Panc1 (cell line): ENCODE measurements at regions not wholly inside any gene's neighbourhood (a gene's known extent, or its start where the extent isn't known, plus 50 kb on each side); places are given as distances from the start of the nearest gene placed in this dataset.

Experiments
- ATAC-seq: fragments of 200-7000 bp; cut with Tn5 transposase; 2 replicates; pipeline ENCODE4 v1.9.1; 2020; ENCODE audit warnings: mild to moderate bottlenecking, moderate library complexity
- BruUV-seq: library from RNA; stranded (reverse); fragments of 400-500 nt; replicated peaks from 2 replicates; lab custom pipeline; 2021; lab: Mats Ljungman, UMichigan
- CTCF ChIA-PET: fragments of 300-600 bp; sonication (Branson Sonifier 250); formaldehyde crosslinking; loops from one replicate; lab custom pipeline; 2022; ENCODE audit warnings: antibody characterized with exemption; lab: Charles Lee
- POLR2A ChIA-PET: fragments of 300-600 bp; sonication (Branson Sonifier 250); formaldehyde crosslinking; loops from one replicate; lab custom pipeline; 2022; ENCODE audit warnings: antibody characterized with exemption; lab: Charles Lee
- DNase-seq: peaks from one replicate; pipeline ENCODE4 v3.0.0-alpha.2; 2010; ENCODE audit warnings: low read depth, low spot score
- H3K27ac ChIP-seq: 2 replicates; pipeline ENCODE4 v1.5.1; 2011; ENCODE audit warnings: mild to moderate bottlenecking, low read length, inconsistent platforms
- H3K27me3 ChIP-seq: fragments of 200-500 bp; sonication (Bioruptor generic); 2 replicates; pipeline ENCODE4 v1.6.0; 2014; ENCODE audit warnings: low read length, inconsistent platforms; ENCODE audit not compliant: control insufficient read depth, insufficient read depth
- H3K36me3 ChIP-seq: fragments of 200-500 bp; sonication (Bioruptor generic); 2 replicates; pipeline ENCODE4 v1.5.1; 2014; ENCODE audit warnings: inconsistent platforms, mild to moderate bottlenecking, low read length, moderate library complexity; ENCODE audit not compliant: control insufficient read depth, insufficient read depth
- H3K4me1 ChIP-seq: 2 replicates; pipeline ENCODE4 v1.5.1; 2011; ENCODE audit warnings: inconsistent platforms, mild to moderate bottlenecking, low read length, moderate library complexity; ENCODE audit not compliant: control insufficient read depth, insufficient read depth
- H3K4me3 ChIP-seq, 2 experiments: 2 replicates each; pipeline ENCODE4 v1.5.1; 2011 to 2012; ENCODE audit warnings: low read depth in 2 of 2, low read length in 2 of 2, mild to moderate bottlenecking in 2 of 2, inconsistent platforms in 1 of 2, moderate library complexity in 1 of 2
- H3K9me3 ChIP-seq: fragments of 200-500 bp; sonication (Bioruptor generic); 2 replicates; pipeline ENCODE4 v1.5.1; 2014; ENCODE audit warnings: low read depth, mild to moderate bottlenecking, inconsistent platforms, low read length, moderate library complexity; ENCODE audit not compliant: control insufficient read depth, insufficient read depth
- POLR2AphosphoS5 ChIP-seq: IDR thresholded peaks from 2 replicates; pipeline ENCODE4 v1.6.1; 2012; ENCODE audit warnings: mild to moderate bottlenecking, low read depth, low read length, moderate library complexity
- SIN3A ChIP-seq: IDR thresholded peaks from 2 replicates; pipeline ENCODE4 v1.6.1; 2012; ENCODE audit warnings: low read depth, mild to moderate bottlenecking, low read length, moderate library complexity, borderline replicate concordance; ENCODE audit not compliant: insufficient read depth
- TCF7L2 ChIP-seq: IDR thresholded peaks from 2 replicates; pipeline ENCODE4 v1.6.1; 2011; ENCODE audit warnings: mild to moderate bottlenecking, low read depth, low read length, inconsistent platforms
- in situ Hi-C: cut with HindIII; loops from 2 replicates; pipeline ENCODE4 v1.10.0; 2016; ENCODE audit warnings: low sequenced_read_pairs, low pct_unique_long_range_greater_than_20kb
- intact Hi-C: fragments of 100-400 bp; cut with micrococcal nuclease; formaldehyde crosslinking; loops from one replicate; pipeline ENCODE4 v1.10.0; 2022; ENCODE audit not compliant: unreplicated experiment
- TF ChIP-seq, protein P1 (sequence below): fragments of 450-650 bp; IDR thresholded peaks from 2 replicates; pipeline ENCODE4 v1.5.1; 2017; ENCODE audit warnings: mild to moderate bottlenecking
- TF ChIP-seq, protein P2 (sequence below), 2 experiments: IDR thresholded peaks; 2 replicates each; pipeline ENCODE4 v1.6.1; 2011 to 2012; ENCODE audit warnings: low read depth in 2 of 2, control low read depth in 1 of 2, low read length in 1 of 2, mild to moderate bottlenecking in 1 of 2, moderate library complexity in 1 of 2; ENCODE audit not compliant: insufficient read depth in 1 of 2

DNA sequence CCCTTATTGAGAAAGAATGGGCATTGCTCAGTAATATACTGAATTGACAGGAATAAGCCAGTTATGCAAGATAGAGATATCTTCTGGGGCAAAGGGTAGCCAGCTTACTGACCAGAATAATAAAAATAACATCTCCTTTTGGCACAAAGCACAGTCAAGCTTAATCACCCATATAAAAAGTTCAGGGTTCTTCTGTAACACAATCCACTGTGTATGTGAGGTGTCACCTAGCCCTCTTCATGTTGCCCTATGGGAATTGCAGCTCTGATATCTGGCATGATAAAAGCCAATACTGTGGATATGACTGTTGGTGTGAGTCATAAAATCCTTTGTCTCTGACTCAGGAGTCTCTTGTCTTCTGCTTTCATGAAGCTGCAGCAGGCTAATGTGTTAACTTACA, 90.8 kb downstream of the DSEL start:
- intact Hi-C loops = no loop called here
- no peaks in the 10 kb centered on the region for H3K27me3 ChIP-seq
- in situ Hi-C loops = no loop called here
- ATAC-seq (peak; percentile 72), DNase-seq (peak; percentile 58)
- POLR2A ChIA-PET = no interaction called here
- no TSS peak for BruUV-seq
- no peak overlapping the region for H3K27ac ChIP-seq
- no peak for TF ChIP-seq SIN3A
- TF ChIP-seq TCF7L2 = no peak
- TF ChIP-seq POLR2AphosphoS5 = no peak
- TF ChIP-seq, protein P1, sequence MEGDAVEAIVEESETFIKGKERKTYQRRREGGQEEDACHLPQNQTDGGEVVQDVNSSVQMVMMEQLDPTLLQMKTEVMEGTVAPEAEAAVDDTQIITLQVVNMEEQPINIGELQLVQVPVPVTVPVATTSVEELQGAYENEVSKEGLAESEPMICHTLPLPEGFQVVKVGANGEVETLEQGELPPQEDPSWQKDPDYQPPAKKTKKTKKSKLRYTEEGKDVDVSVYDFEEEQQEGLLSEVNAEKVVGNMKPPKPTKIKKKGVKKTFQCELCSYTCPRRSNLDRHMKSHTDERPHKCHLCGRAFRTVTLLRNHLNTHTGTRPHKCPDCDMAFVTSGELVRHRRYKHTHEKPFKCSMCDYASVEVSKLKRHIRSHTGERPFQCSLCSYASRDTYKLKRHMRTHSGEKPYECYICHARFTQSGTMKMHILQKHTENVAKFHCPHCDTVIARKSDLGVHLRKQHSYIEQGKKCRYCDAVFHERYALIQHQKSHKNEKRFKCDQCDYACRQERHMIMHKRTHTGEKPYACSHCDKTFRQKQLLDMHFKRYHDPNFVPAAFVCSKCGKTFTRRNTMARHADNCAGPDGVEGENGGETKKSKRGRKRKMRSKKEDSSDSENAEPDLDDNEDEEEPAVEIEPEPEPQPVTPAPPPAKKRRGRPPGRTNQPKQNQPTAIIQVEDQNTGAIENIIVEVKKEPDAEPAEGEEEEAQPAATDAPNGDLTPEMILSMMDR = no peak
- TF ChIP-seq, protein P2, sequence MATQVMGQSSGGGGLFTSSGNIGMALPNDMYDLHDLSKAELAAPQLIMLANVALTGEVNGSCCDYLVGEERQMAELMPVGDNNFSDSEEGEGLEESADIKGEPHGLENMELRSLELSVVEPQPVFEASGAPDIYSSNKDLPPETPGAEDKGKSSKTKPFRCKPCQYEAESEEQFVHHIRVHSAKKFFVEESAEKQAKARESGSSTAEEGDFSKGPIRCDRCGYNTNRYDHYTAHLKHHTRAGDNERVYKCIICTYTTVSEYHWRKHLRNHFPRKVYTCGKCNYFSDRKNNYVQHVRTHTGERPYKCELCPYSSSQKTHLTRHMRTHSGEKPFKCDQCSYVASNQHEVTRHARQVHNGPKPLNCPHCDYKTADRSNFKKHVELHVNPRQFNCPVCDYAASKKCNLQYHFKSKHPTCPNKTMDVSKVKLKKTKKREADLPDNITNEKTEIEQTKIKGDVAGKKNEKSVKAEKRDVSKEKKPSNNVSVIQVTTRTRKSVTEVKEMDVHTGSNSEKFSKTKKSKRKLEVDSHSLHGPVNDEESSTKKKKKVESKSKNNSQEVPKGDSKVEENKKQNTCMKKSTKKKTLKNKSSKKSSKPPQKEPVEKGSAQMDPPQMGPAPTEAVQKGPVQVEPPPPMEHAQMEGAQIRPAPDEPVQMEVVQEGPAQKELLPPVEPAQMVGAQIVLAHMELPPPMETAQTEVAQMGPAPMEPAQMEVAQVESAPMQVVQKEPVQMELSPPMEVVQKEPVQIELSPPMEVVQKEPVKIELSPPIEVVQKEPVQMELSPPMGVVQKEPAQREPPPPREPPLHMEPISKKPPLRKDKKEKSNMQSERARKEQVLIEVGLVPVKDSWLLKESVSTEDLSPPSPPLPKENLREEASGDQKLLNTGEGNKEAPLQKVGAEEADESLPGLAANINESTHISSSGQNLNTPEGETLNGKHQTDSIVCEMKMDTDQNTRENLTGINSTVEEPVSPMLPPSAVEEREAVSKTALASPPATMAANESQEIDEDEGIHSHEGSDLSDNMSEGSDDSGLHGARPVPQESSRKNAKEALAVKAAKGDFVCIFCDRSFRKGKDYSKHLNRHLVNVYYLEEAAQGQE (IDR thresholded peaks at IDR 0.05; ENCODE audit: insufficient read depth in 1 of 2, low read depth in 2 of 2, low read length in 1 of 2) = no peak
- H3K36me3 ChIP-seq = no peaks in the 10 kb centered on the region
- H3K9me3 ChIP-seq = no peaks in the 10 kb centered on the region
- no peak overlapping the region for H3K4me3 ChIP-seq
- no peaks in the 10 kb centered on the region for H3K4me1 ChIP-seq
- CTCF ChIA-PET = no interaction called here

DNA sequence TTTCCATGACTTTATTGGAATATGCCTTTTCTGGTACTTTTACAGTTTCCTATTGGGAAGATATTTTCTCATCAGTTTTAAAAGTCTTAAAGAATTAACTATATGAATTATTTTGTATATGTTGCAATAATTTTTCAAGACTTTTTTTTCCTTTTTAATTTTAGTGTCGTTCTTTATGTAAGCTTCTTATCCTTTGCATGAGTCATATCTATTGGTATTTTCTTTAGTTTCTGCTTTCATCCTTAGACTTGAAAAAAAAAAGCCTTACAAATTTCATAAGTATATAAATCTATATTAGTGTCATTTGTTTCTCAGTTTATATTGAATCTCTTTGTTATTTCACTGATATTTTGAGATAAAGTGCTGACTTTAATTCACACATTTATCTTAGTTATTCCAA, 94.9 kb downstream of the DSEL start:
- no peaks in the 10 kb centered on the region for H3K27me3 ChIP-seq
- H3K36me3 ChIP-seq = no peaks in the 10 kb centered on the region
- no peak for ATAC-seq
- CTCF ChIA-PET = no interaction called here
- no peak for DNase-seq
- no peaks in the 10 kb centered on the region for H3K9me3 ChIP-seq
- H3K27ac ChIP-seq = no peak overlapping the region
- BruUV-seq = no TSS peak
- TF ChIP-seq, protein P1 = no peak
- TF ChIP-seq, protein P2 (IDR thresholded peaks at IDR 0.05; ENCODE audit: insufficient read depth in 1 of 2, low read depth in 2 of 2, low read length in 1 of 2) = no peak
- TF ChIP-seq TCF7L2 = no peak
- TF ChIP-seq POLR2AphosphoS5 = no peak
- TF ChIP-seq SIN3A = no peak
- no peaks in the 10 kb centered on the region for H3K4me1 ChIP-seq
- POLR2A ChIA-PET = interaction anchor here (0.7 kb wide), 1 partner anchor 25 kb away, joined by 16 read pairs; no protein-coding TSS in a partner anchor
- intact Hi-C loops (no loop called here), in situ Hi-C loops (no loop called here)
- H3K4me3 ChIP-seq = no peak overlapping the region
